Endothelial cell of umbilical vein (primary cell): ENCODE measurements at regions not wholly inside any gene's neighbourhood (a gene's known extent, or its start where the extent isn't known, plus 50 kb on each side); places are given as distances from the start of the nearest gene placed in this dataset.

Source experiments
- BruUV-seq: library from RNA; stranded (reverse); fragments of 400-500 nt; replicated peaks from 2 replicates; lab custom pipeline; 2021; lab: Mats Ljungman, UMichigan
- CTCF ChIA-PET: fragments of 300-600, 350-600 bp; sonication (Branson Sonifier 250); formaldehyde crosslinking; loops from one replicate; lab custom pipeline; 2021; ENCODE audit warnings: antibody characterized with exemption, inconsistent platforms; lab: Charles Lee
- POLR2A ChIA-PET: fragments of 300-600, 350-600 bp; sonication (Branson Sonifier 250); formaldehyde crosslinking; loops from one replicate; lab custom pipeline; 2021; ENCODE audit warnings: antibody characterized with exemption, inconsistent platforms; lab: Charles Lee
- DNase-seq: peaks from one replicate; pipeline ENCODE4 v3.0.0-alpha.2; 2011; ENCODE audit warnings: low read depth, low spot score
- FAIRE-seq: peaks from 2 replicates; lab custom pipeline; 2011; peaks lifted over from hg19 to GRCh38; lab: Jason Lieb, UNC
- H2AFZ ChIP-seq: 2 replicates; pipeline ENCODE4 v1.6.0; 2012; ENCODE audit warnings: low read depth, low read length, control low read depth, inconsistent platforms
- H3K27ac ChIP-seq: 2 replicates; pipeline ENCODE4 v1.5.1; 2011; ENCODE audit warnings: low read depth, mild to moderate bottlenecking, control low read depth, low read length, moderate library complexity; ENCODE audit not compliant: insufficient read depth
- H3K27me3 ChIP-seq, 2 experiments: 2 replicates each; pipeline versions ENCODE4 v1.6.0 to v1.6.1; 2011; ENCODE audit warnings: low read length in 2 of 2, mixed read lengths in 1 of 2; ENCODE audit not compliant: control insufficient read depth in 2 of 2, insufficient read depth in 2 of 2
- H3K36me3 ChIP-seq, 2 experiments: 2 replicates in 1 of 2; 3 replicates in 1 of 2; pipeline ENCODE4 v1.5.1; 2011; ENCODE audit warnings: low read length in 2 of 2, mild to moderate bottlenecking in 1 of 2, moderate library complexity in 1 of 2; ENCODE audit not compliant: control insufficient read depth in 2 of 2, insufficient read depth in 2 of 2; ENCODE audit errors: extremely low read depth in 1 of 2
- H3K4me1 ChIP-seq: 3 replicates; pipeline ENCODE4 v1.5.1; 2011; ENCODE audit warnings: mild to moderate bottlenecking, low read length; ENCODE audit not compliant: control insufficient read depth, insufficient read depth; ENCODE audit errors: extremely low read depth
- H3K4me2 ChIP-seq: 2 replicates; pipeline ENCODE4 v1.6.1; 2011; ENCODE audit warnings: low read length, control low read depth, mixed read lengths; ENCODE audit not compliant: insufficient read depth
- H3K4me3 ChIP-seq, 3 experiments: fragments of 200-600 bp in 1 of 3; sonication (generic), shearing (Covaris generic) in 1 of 3; replicated peaks in 1 of 3; 2 replicates each; pipeline ENCODE4 v1.5.1; 2011 to 2016; ENCODE audit warnings: control low read depth in 3 of 3, low read length in 3 of 3, mild to moderate bottlenecking in 2 of 3, inconsistent platforms in 1 of 3, low read depth in 1 of 3, moderate library complexity in 1 of 3; ENCODE audit not compliant: insufficient read depth in 1 of 3
- H3K79me2 ChIP-seq: 2 replicates; pipeline ENCODE4 v1.6.0; 2012; ENCODE audit warnings: low read length, inconsistent platforms; ENCODE audit not compliant: control insufficient read depth, insufficient read depth
- H3K9ac ChIP-seq: replicated peaks from 2 replicates; pipeline ENCODE3; 2011; ENCODE audit warnings: low read length, control low read depth; ENCODE audit not compliant: insufficient read depth; ENCODE audit errors: extremely low read depth
- H3K9me1 ChIP-seq: replicated peaks from 3 replicates; pipeline ENCODE4 v1.6.0; 2011; ENCODE audit warnings: mild to moderate bottlenecking, low read length; ENCODE audit not compliant: control insufficient read depth, insufficient read depth; ENCODE audit errors: extremely low read depth
- H3K9me3 ChIP-seq: replicated peaks from 2 replicates; pipeline ENCODE4 v1.5.1; 2012; ENCODE audit warnings: low read length, inconsistent platforms; ENCODE audit not compliant: control insufficient read depth, insufficient read depth
- H4K20me1 ChIP-seq: replicated peaks from 2 replicates; pipeline ENCODE3; 2011; ENCODE audit warnings: mild to moderate bottlenecking, low read length; ENCODE audit not compliant: control insufficient read depth, insufficient read depth; ENCODE audit errors: extremely low read depth
- EZH2 ChIP-seq: IDR thresholded peaks from 2 replicates; pipeline ENCODE4 v1.6.1; 2012; ENCODE audit warnings: borderline replicate concordance, low read depth, mild to moderate bottlenecking, moderate library complexity, low read length, inconsistent platforms; ENCODE audit not compliant: severe bottlenecking
- FOS ChIP-seq: IDR thresholded peaks from 2 replicates; pipeline ENCODE4 v1.6.1; 2011; ENCODE audit warnings: mild to moderate bottlenecking, low read length, moderate library complexity, borderline replicate concordance; ENCODE audit not compliant: insufficient read depth
- GATA2 ChIP-seq: IDR thresholded peaks from 2 replicates; pipeline ENCODE4 v1.7.0; 2011; ENCODE audit warnings: low read depth, mild to moderate bottlenecking, moderate library complexity, mixed read lengths, low read length; ENCODE audit not compliant: insufficient read length, insufficient read depth
- JUN ChIP-seq: IDR thresholded peaks from 2 replicates; pipeline ENCODE4 v1.6.1; 2011; ENCODE audit warnings: borderline replicate concordance, low read depth; ENCODE audit not compliant: insufficient read length, insufficient read depth
- MYC ChIP-seq: IDR thresholded peaks from one replicate; pipeline ENCODE4 v1.6.1; 2011; ENCODE audit warnings: mild to moderate bottlenecking, low read depth, low read length
- POLR2A ChIP-seq: IDR thresholded peaks from 2 replicates; pipeline ENCODE4 v1.6.1; 2012; ENCODE audit warnings: low read depth, mild to moderate bottlenecking, control low read depth, low read length
- POLR2AphosphoS5 ChIP-seq: IDR thresholded peaks from 2 replicates; pipeline ENCODE4 v1.6.1; 2012; ENCODE audit warnings: low read depth, mild to moderate bottlenecking, control low read depth, low read length, moderate library complexity; ENCODE audit not compliant: insufficient read depth
- dilution Hi-C: fragments of 300-500 bp; cut with MboI; formaldehyde crosslinking; loops from one replicate; pipeline ENCODE4 v1.15.0; 2019; ENCODE audit warnings: low sequenced_read_pairs; ENCODE audit not compliant: extremely low pct_ligation_motif_present
- intact Hi-C: fragments of 100-400 bp; cut with micrococcal nuclease; formaldehyde crosslinking; loops from one replicate; pipeline ENCODE4 v1.10.0; 2022
- TF ChIP-seq, protein P1 (sequence below): IDR thresholded peaks from 2 replicates; pipeline ENCODE4 v1.6.1; 2011; ENCODE audit not compliant: insufficient read depth, insufficient read length
- TF ChIP-seq, protein P2 (sequence below), 2 donors: IDR thresholded peaks; 1 replicate in 1 of 2; 2 replicates in 1 of 2; pipeline ENCODE4 v1.5.1; 2011; ENCODE audit warnings: low read length in 2 of 2, mild to moderate bottlenecking in 2 of 2, moderate library complexity in 2 of 2, control low read depth in 1 of 2, inconsistent platforms in 1 of 2, low read depth in 1 of 2; ENCODE audit not compliant: insufficient read depth in 1 of 2; ENCODE audit errors: extremely low read depth in 1 of 2

DNA sequence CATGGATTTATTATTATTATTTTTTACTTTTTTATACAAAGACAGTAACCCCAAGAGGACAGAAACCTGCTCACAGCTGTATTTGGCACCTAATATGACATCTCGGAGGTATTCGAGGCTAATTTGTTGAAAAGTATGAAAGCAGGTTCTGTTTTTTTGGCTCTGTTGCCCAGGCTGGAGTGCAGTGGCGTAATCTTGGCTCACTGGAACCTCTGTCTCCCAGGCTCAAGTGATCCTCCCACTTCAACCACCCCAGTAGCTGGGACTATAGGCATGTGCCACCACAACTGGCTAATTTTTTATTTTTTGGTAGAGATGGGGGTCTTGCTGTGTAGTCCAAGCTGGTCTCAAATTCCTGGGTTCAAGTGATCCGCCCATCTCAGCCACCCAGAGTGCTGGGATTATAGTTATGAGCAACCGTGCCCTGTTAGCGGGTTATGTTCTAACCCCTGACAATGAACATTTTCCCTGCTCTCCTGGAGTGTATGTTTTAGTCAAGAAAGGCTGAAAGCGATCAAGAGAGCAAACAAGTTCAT, 53.7 kb upstream of the ZNF217 start:
- dilution Hi-C loops: no loop called here
- ChIA-PET CTCF (no interaction called here), POLR2A (no interaction called here)

More for the DNA sequence above, 53.7 kb upstream of the ZNF217 start:
- no TSS peak for BruUV-seq
- peak; percentile 21 for FAIRE-seq
- Histone ChIP-seq H3K9ac (no peak overlapping the region), H3K4me2 (no peak overlapping the region), H3K4me3 (no peak overlapping the region), H2AFZ (no peak overlapping the region), H3K9me1 (no peaks in the 10 kb centered on the region), H3K36me3 (no peaks in the 10 kb centered on the region), H3K27me3 (no peaks in the 10 kb centered on the region), H3K9me3 (no peaks in the 10 kb centered on the region), H3K27ac (no peak overlapping the region), H4K20me1 (no peaks in the 10 kb centered on the region), H3K79me2 (no peaks in the 10 kb centered on the region), H3K4me1 (peaks cover 14% of the 10 kb centered on the region)
- TF ChIP-seq JUN (no peak), FOS (no peak), EZH2 (no peak), POLR2A (no peak), GATA2 (no peak), MYC (no peak), POLR2AphosphoS5 (no peak)
- TF ChIP-seq, protein P1, sequence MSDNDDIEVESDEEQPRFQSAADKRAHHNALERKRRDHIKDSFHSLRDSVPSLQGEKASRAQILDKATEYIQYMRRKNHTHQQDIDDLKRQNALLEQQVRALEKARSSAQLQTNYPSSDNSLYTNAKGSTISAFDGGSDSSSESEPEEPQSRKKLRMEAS: no peak
- TF ChIP-seq, protein P2, sequence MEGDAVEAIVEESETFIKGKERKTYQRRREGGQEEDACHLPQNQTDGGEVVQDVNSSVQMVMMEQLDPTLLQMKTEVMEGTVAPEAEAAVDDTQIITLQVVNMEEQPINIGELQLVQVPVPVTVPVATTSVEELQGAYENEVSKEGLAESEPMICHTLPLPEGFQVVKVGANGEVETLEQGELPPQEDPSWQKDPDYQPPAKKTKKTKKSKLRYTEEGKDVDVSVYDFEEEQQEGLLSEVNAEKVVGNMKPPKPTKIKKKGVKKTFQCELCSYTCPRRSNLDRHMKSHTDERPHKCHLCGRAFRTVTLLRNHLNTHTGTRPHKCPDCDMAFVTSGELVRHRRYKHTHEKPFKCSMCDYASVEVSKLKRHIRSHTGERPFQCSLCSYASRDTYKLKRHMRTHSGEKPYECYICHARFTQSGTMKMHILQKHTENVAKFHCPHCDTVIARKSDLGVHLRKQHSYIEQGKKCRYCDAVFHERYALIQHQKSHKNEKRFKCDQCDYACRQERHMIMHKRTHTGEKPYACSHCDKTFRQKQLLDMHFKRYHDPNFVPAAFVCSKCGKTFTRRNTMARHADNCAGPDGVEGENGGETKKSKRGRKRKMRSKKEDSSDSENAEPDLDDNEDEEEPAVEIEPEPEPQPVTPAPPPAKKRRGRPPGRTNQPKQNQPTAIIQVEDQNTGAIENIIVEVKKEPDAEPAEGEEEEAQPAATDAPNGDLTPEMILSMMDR (IDR thresholded peaks at IDR 0.05; ENCODE audit: extremely low read depth in 1 of 2, insufficient read depth in 1 of 2, low read depth in 1 of 2, low read length in 2 of 2): no peak
- DNase-seq: no peak
- intact Hi-C loops: no loop called here
